SH-SY5Y (cell line): ENCODE measurements at regions not wholly inside any gene's neighbourhood (a gene's known extent, or its start where the extent isn't known, plus 50 kb on each side); places are given as distances from the start of the nearest gene placed in this dataset.

Experiments
- GATA2 ChIP-seq: IDR thresholded peaks from 2 replicates; pipeline ENCODE4 v1.6.1; 2011; ENCODE audit warnings: mild to moderate bottlenecking, low read depth, low read length
- GATA3 ChIP-seq: IDR thresholded peaks from 2 replicates; pipeline ENCODE4 v1.6.1; 2011; ENCODE audit warnings: low read depth, mild to moderate bottlenecking, low read length, moderate library complexity

DNA sequence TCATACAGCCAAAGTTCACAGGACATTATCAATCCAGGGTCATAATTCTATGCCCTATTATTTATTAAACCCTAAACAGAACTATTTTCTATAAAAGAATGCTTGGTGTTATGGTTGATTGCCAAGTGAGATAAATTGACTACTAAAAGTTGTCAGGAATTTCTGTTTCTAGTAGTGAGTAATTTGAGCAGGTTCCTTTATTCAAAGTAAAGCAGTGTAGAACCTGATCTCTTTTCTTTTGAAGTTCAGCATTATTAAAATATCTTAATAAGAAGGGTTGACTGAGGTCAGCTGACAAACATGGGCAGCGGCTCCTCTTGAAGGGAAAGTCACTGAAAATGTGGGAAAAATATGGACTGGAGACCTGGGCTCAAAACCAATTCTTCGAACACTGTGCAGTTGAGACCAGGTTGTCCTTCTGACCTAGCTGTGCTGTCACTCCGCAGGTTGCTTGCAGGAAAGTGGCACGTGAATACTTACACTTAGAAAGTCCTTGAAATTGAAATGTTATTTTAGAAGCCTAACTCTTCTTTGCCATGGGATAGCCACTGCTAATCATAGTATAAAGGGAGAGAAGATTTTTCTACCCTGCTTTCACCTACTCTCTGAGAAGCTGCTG is 141.0 kb downstream of the RASSF9 start:
- TF ChIP-seq GATA3 (no peak), GATA2 (no peak)
